Neural cell (in vitro differentiated cells): ENCODE measurements at regions not wholly inside any gene's neighbourhood (a gene's known extent, or its start where the extent isn't known, plus 50 kb on each side); places are given as distances from the start of the nearest gene placed in this dataset.

ENCODE experiments used
- EP300 ChIP-seq: fragments of 450-650 bp; conservative IDR thresholded peaks from 2 replicates; pipeline ENCODE4 v1.6.1; 2014; ENCODE audit warnings: antibody characterized with exemption, mild to moderate bottlenecking, moderate library complexity; ENCODE audit not compliant: poor library complexity, severe bottlenecking
- EZH2 ChIP-seq: fragments of 200-600, 300-800 bp; shearing (Covaris generic), sonication (generic); IDR thresholded peaks from 2 replicates; pipeline ENCODE4 v1.6.1; 2014; ENCODE audit warnings: antibody characterized with exemption, low read length, borderline replicate concordance, mild to moderate bottlenecking; ENCODE audit not compliant: insufficient read depth, poor library complexity, severe bottlenecking
- MXI1 ChIP-seq: fragments of 450-650 bp; conservative IDR thresholded peaks from 2 replicates; pipeline ENCODE4 v1.6.1; 2014; ENCODE audit warnings: antibody characterized with exemption, mild to moderate bottlenecking; ENCODE audit not compliant: poor library complexity, severe bottlenecking
- POLR2AphosphoS5 ChIP-seq: IDR thresholded peaks from 2 replicates; pipeline ENCODE4 v1.6.1; 2012
- RAD21 ChIP-seq: fragments of 450-650 bp; conservative IDR thresholded peaks from 2 replicates; pipeline ENCODE4 v1.6.1; 2014; ENCODE audit warnings: antibody characterized with exemption, mild to moderate bottlenecking, moderate library complexity
- SMC3 ChIP-seq: fragments of 450-650 bp; conservative IDR thresholded peaks from 2 replicates; pipeline ENCODE4 v1.6.1; 2014; ENCODE audit warnings: antibody characterized with exemption, mild to moderate bottlenecking, moderate library complexity; ENCODE audit not compliant: poor library complexity
- TF ChIP-seq, protein P1 (sequence below): fragments of 450-650 bp; IDR thresholded peaks from 2 replicates; pipeline ENCODE4 v1.5.1; 2014; ENCODE audit warnings: antibody characterized with exemption, mild to moderate bottlenecking, moderate library complexity; ENCODE audit not compliant: poor library complexity, severe bottlenecking
- TF ChIP-seq, protein P2 (sequence below): IDR thresholded peaks from 2 replicates; pipeline ENCODE4 v1.6.1; 2012; ENCODE audit warnings: borderline replicate concordance

DNA sequence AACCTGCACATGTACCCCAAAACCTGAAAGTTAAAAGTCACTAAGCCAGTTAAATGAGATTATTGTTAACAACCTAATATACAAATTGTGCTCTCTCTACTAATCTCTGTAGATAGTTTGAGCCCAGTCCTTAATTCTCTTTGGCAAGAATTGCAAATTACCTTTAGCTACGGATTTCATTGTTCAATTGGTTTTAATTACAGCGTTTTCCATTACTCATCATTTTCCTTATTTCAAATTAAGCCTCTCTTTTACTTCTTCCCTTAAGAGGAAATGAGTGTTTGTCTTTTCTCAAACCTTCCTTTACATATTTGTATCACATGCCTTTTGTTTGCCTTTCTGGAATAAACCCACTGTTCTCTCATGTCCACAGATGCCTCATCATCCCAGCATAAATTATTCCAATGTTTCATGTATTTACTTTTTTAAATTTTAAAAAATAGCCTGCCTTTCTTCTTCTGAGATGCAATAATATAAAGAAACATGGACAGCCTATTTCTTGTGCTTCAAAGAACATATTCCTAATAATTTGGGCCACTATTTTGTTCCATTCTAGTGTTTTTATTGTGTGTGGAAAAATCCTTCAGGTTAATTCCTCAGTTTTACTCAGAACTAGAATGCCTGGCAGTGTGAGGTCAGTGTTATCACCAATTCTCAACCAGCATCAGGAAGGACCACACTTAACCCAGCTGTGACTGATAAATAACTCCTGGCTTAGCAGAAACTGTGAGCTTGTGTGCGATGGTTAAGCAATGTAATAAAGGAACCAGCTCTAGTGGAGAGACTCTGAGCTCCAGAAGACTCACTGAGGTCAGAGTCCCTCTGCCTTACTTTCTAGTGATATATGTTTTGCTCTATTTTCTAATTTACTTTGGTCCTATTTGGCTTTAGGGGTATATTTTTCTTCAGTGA is 600.5 kb downstream of the LTN1 start:
- TF ChIP-seq EZH2 (no peak), EP300 (no peak), POLR2AphosphoS5 (no peak), SMC3 (no peak), MXI1 (no peak), RAD21 (no peak)
- TF ChIP-seq, protein P1, sequence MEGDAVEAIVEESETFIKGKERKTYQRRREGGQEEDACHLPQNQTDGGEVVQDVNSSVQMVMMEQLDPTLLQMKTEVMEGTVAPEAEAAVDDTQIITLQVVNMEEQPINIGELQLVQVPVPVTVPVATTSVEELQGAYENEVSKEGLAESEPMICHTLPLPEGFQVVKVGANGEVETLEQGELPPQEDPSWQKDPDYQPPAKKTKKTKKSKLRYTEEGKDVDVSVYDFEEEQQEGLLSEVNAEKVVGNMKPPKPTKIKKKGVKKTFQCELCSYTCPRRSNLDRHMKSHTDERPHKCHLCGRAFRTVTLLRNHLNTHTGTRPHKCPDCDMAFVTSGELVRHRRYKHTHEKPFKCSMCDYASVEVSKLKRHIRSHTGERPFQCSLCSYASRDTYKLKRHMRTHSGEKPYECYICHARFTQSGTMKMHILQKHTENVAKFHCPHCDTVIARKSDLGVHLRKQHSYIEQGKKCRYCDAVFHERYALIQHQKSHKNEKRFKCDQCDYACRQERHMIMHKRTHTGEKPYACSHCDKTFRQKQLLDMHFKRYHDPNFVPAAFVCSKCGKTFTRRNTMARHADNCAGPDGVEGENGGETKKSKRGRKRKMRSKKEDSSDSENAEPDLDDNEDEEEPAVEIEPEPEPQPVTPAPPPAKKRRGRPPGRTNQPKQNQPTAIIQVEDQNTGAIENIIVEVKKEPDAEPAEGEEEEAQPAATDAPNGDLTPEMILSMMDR: no peak
- TF ChIP-seq, protein P2, sequence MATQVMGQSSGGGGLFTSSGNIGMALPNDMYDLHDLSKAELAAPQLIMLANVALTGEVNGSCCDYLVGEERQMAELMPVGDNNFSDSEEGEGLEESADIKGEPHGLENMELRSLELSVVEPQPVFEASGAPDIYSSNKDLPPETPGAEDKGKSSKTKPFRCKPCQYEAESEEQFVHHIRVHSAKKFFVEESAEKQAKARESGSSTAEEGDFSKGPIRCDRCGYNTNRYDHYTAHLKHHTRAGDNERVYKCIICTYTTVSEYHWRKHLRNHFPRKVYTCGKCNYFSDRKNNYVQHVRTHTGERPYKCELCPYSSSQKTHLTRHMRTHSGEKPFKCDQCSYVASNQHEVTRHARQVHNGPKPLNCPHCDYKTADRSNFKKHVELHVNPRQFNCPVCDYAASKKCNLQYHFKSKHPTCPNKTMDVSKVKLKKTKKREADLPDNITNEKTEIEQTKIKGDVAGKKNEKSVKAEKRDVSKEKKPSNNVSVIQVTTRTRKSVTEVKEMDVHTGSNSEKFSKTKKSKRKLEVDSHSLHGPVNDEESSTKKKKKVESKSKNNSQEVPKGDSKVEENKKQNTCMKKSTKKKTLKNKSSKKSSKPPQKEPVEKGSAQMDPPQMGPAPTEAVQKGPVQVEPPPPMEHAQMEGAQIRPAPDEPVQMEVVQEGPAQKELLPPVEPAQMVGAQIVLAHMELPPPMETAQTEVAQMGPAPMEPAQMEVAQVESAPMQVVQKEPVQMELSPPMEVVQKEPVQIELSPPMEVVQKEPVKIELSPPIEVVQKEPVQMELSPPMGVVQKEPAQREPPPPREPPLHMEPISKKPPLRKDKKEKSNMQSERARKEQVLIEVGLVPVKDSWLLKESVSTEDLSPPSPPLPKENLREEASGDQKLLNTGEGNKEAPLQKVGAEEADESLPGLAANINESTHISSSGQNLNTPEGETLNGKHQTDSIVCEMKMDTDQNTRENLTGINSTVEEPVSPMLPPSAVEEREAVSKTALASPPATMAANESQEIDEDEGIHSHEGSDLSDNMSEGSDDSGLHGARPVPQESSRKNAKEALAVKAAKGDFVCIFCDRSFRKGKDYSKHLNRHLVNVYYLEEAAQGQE: no peak
